GM21528 (cell line): ENCODE measurements at regions not wholly inside any gene's neighbourhood (a gene's known extent, or its start where the extent isn't known, plus 50 kb on each side); places are given as distances from the start of the nearest gene placed in this dataset.

Experiments used
- ATAC-seq: cut with Tn5 transposase; IDR thresholded peaks from one replicate; pipeline ENCODE4 v1.9.1; 2021; ENCODE audit warnings: mild to moderate bottlenecking, moderate library complexity; ENCODE audit not compliant: unreplicated experiment, low FRiP score

GRCh38 chr6:164415832-164416563 is 893.4 kb downstream of the C6orf118 start:
- no peak for ATAC-seq

- no peak for ATAC-seq
Measured at GRCh38 chr6:164414695-164415094, 894.7 kb downstream of the C6orf118 start.

- ATAC-seq = no peak
Measured at GRCh38 chr6:164412566-164412965, 896.8 kb downstream of the C6orf118 start.

GRCh38 chr6:164410017-164410416 is 899.4 kb downstream of the C6orf118 start:
- no peak for ATAC-seq

GRCh38 chr6:164409309-164410009 is 899.9 kb downstream of the C6orf118 start:
- ATAC-seq = no peak

- ATAC-seq = no peak
Measured at GRCh38 chr6:164408868-164409267, 900.5 kb downstream of the C6orf118 start.

GRCh38 chr6:164404812-164405488 is 904.5 kb downstream of the C6orf118 start:
- no peak for ATAC-seq

GRCh38 chr6:164401871-164402270 is 907.5 kb downstream of the C6orf118 start:
- ATAC-seq = no peak

GRCh38 chr6:164398647-164399046 is 910.8 kb downstream of the C6orf118 start:
- ATAC-seq = no peak

GRCh38 chr6:164396071-164397047 is 913.0 kb downstream of the C6orf118 start:
- ATAC-seq = no peak

- no peak for ATAC-seq
Measured at GRCh38 chr6:164379795-164380194, 929.6 kb downstream of the C6orf118 start.

- no peak for ATAC-seq
Measured at GRCh38 chr6:164378330-164378729, 931.1 kb downstream of the C6orf118 start.

- no peak for ATAC-seq
Measured at GRCh38 chr6:164377348-164377918, 932.0 kb downstream of the C6orf118 start.

GRCh38 chr6:164370773-164371172 is 938.6 kb downstream of the C6orf118 start:
- ATAC-seq = no peak

GRCh38 chr6:164359441-164359840 is 944.9 kb downstream of the QKI start:
- ATAC-seq = no peak

- ATAC-seq = no peak
Measured at GRCh38 chr6:164359036-164359435, 944.5 kb downstream of the QKI start.

- ATAC-seq = no peak
Measured at GRCh38 chr6:164356814-164357213, 942.3 kb downstream of the QKI start.

GRCh38 chr6:164347455-164347854 is 932.9 kb downstream of the QKI start:
- no peak for ATAC-seq

GRCh38 chr6:164346631-164347030 is 932.1 kb downstream of the QKI start:
- no peak for ATAC-seq
